ENCODE measurements at regions not wholly inside any gene's neighbourhood (a gene's known extent, or its start where the extent isn't known, plus 50 kb on each side); places are given as distances from the start of the nearest gene placed in this dataset.

DNA sequence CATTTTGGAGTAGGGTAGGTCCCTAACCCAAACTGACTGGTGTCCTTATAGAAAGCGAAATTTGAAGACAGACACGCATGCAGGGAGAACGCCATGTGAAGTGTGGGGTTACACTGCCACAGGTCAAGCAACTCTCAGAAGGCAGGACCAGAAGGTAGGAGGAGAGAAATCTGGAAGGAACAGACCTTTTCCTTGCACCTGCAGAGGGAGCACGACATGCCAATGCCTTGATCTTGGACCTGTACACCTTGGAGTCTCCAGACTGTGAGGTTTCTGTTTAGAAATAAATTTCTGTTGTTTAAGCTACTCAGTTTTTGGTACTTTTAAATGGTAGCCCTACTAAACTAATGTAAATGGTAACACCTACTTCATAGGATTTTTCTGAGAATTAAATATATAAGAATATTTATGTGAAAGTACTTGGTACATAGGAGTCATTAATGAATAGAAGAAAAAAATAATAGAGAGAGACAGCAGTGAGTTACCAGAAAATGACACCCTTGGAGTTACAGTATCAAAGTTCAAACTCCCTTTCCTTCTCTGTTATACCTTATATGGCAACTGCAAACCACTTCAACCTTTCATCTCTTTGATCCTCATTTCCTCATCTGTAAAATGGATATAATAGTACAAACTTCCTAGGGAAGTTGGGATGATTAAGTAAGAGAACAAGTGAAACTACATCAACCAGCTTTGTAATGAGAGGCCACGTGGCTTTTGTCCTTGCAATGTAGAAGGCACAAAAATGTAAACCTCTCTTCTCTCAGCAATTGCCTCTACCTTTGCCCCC lies 184.9 kb upstream of the PARD3B start:
- Histone ChIP-seq H3K36me3 (ENCODE audit: insufficient read depth, low read length) (no peaks in the 10 kb centered on the region), H3K9me3 (ENCODE audit: control insufficient read depth in 1 of 2, low read length in 2 of 2) (no peaks in the 10 kb centered on the region), H3K4me3 (ENCODE audit: low read length in 2 of 2) (no peak overlapping the region), H3K27me3 (ENCODE audit: insufficient read depth, low read length) (no peaks in the 10 kb centered on the region), H3K27ac (ENCODE audit: low read depth, low read length) (no peak overlapping the region), H3K4me1 (ENCODE audit: insufficient read depth, low read length) (no peaks in the 10 kb centered on the region)
- intact Hi-C loops (cut with micrococcal nuclease): no loop called here
- DNase-seq: no peak
- H3K4me3 Mint-ChIP-seq: no peak overlapping the region
- no peaks in the 10 kb centered on the region for H3K9me3 Mint-ChIP-seq
- POLR2A ChIA-PET (ENCODE audit: partially characterized antibody): no interaction called here
- peaks cover 7 to 12% of the 10 kb centered on the region in 2 donors for H3K27me3 Mint-ChIP-seq
- no peak overlapping the region for H3K27ac Mint-ChIP-seq
- H3K4me1 Mint-ChIP-seq: no peaks in the 10 kb centered on the region
- CTCF ChIA-PET (ENCODE audit: partially characterized antibody): no interaction called here
- no peaks in the 10 kb centered on the region for H3K36me3 Mint-ChIP-seq

DNA sequence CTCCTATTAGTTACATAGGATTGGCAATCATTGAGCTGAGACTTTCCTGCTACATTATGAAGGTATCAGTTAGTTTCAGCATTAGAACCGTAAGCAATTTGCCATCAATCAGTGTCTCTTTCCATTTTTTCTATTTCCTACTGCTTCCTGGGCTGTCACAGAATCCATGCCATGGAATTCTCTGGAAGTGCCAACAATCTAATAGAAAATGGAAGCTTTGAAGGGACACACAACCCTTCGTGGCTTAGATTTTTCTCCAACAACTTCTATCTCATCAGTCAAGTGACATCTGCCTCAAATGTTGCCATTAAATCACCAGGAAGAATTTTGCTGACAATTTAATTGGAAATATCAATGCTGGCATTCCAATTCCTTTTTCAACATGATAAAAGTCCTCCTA lies 183.5 kb upstream of the PARD3B start:
- CTCF ChIA-PET (ENCODE audit: partially characterized antibody): no interaction called here

DNA sequence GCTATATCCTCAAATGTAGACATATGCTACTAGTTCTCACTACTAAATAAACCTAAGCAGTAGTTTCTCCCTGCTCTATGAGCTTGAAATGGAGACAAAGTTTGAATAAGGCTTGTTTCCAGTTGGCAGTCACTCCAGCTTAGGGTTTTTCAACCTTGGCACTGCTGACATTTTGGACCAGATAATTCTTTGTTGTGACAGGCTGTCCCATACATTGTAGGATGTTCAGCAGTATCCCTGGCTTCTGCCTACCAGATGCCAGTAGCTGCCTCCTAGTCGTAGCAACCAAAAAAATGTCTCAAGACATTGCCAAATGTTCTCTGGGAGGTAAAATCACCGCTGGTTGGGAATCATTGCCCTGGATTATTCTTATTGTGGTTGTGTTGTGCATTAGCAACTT lies 182.7 kb upstream of the PARD3B start:
- Mint-ChIP-seq H3K27me3 (peaks cover 0 to 4% of the 10 kb centered on the region in 2 donors), H3K4me3 (no peak overlapping the region), H3K4me1 (no peaks in the 10 kb centered on the region), H3K27ac (no peak overlapping the region), H3K36me3 (no peaks in the 10 kb centered on the region), H3K9me3 (no peaks in the 10 kb centered on the region)
- Histone ChIP-seq H3K27me3 (ENCODE audit: insufficient read depth, low read length) (no peaks in the 10 kb centered on the region), H3K27ac (ENCODE audit: low read depth, low read length) (no peak overlapping the region), H3K36me3 (ENCODE audit: insufficient read depth, low read length) (no peaks in the 10 kb centered on the region), H3K9me3 (ENCODE audit: control insufficient read depth in 1 of 2, low read length in 2 of 2) (no peaks in the 10 kb centered on the region), H3K4me3 (ENCODE audit: low read length in 2 of 2) (no peak overlapping the region), H3K4me1 (ENCODE audit: insufficient read depth, low read length) (no peaks in the 10 kb centered on the region)
- POLR2A ChIA-PET (ENCODE audit: partially characterized antibody): no interaction called here
- intact Hi-C loops (cut with micrococcal nuclease): no loop called here
- DNase-seq: no peak
- CTCF ChIA-PET (ENCODE audit: partially characterized antibody): interaction anchor here (0.9 kb wide), 1 partner anchor 10 kb away, joined by 3 read pairs; no protein-coding TSS in a partner anchor

More for the DNA sequence above, 183.5 kb upstream of the PARD3B start:
- Mint-ChIP-seq H3K27me3 (peaks cover under 1 to 8% of the 10 kb centered on the region in 2 donors), H3K4me3 (no peak overlapping the region), H3K27ac (no peak overlapping the region), H3K4me1 (no peaks in the 10 kb centered on the region), H3K36me3 (no peaks in the 10 kb centered on the region), H3K9me3 (no peaks in the 10 kb centered on the region)
- H3K4me1 ChIP-seq (ENCODE audit: insufficient read depth, low read length): no peaks in the 10 kb centered on the region
- no peak overlapping the region for H3K4me3 ChIP-seq (ENCODE audit: low read length in 2 of 2)
- DNase-seq: no peak
- POLR2A ChIA-PET (ENCODE audit: partially characterized antibody): no interaction called here
- no peaks in the 10 kb centered on the region for H3K27me3 ChIP-seq (ENCODE audit: insufficient read depth, low read length)
- intact Hi-C loops (cut with micrococcal nuclease): no loop called here
- no peak overlapping the region for H3K27ac ChIP-seq (ENCODE audit: low read depth, low read length)
- no peaks in the 10 kb centered on the region for H3K36me3 ChIP-seq (ENCODE audit: insufficient read depth, low read length)
- H3K9me3 ChIP-seq (ENCODE audit: control insufficient read depth in 1 of 2, low read length in 2 of 2): no peaks in the 10 kb centered on the region

DNA sequence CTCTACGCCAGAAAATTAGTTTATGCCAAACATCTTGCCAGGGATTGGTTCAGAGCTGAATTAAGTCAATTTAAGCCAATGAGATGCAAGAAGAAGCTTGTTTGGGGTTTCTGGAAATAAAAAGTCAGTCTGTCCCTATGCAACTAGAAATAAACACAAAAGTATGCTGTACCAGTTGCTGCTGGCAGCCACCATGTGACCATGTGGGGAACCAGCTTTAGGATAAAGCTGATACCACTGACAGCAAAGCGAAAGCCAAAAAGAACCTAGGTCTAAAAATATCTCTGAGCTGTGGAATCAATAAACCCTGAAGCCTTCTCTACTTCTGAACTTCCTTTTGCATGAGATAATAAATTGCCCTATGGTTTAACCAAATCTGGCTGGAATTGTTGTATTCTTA lies 181.8 kb upstream of the PARD3B start:
- CTCF ChIA-PET (ENCODE audit: partially characterized antibody): interaction anchor here (0.9 kb wide), 1 partner anchor 11 kb away, joined by 3 read pairs; no protein-coding TSS in a partner anchor

DNA sequence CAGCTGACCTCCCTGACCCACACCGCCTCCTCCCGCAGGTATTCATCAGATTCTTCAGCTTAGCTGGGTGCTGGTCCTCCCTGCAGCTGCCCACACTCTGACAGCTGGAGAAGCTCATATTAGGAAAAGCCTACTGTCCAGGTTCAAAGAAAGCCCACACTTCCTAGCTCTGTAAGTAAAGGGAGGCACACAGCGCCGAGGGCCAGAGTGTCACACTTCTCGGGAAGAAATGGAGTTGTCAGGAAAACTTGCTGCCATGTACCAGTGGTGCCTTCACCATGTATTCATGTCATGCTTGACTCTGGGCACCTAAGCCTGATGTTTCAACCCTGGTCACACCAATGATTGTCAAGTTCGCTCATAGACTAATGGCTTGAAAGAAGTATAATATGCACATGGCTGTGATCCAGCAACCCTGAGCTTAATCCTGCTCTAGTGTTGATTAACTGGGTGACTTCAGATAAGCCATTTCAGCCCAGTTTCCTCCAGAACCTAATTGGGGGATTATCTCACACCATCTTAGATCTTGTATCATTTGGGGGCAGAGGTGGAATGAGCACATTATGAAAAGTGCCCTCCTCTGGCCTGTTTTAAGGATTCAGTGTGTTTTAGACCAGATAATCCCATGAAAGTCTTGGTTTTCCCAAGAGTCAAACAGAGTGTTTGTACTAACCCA lies 180.3 kb upstream of the PARD3B start:
- Mint-ChIP-seq H3K4me3 (no peak overlapping the region), H3K9me3 (no peaks in the 10 kb centered on the region), H3K27ac (no peak overlapping the region), H3K27me3 (peaks cover 0 to 6% of the 10 kb centered on the region in 2 donors), H3K36me3 (no peaks in the 10 kb centered on the region), H3K4me1 (no peaks in the 10 kb centered on the region)
- H3K27me3 ChIP-seq (ENCODE audit: insufficient read depth, low read length): no peaks in the 10 kb centered on the region
- ChIA-PET POLR2A (ENCODE audit: partially characterized antibody) (no interaction called here), CTCF (ENCODE audit: partially characterized antibody) (no interaction called here)
- H3K9me3 ChIP-seq (ENCODE audit: control insufficient read depth in 1 of 2, low read length in 2 of 2): no peaks in the 10 kb centered on the region
- no peak for DNase-seq
- intact Hi-C loops (cut with micrococcal nuclease): no loop called here
- no peak overlapping the region for H3K4me3 ChIP-seq (ENCODE audit: low read length in 2 of 2)
- no peak overlapping the region for H3K27ac ChIP-seq (ENCODE audit: low read depth, low read length)
- no peaks in the 10 kb centered on the region for H3K4me1 ChIP-seq (ENCODE audit: insufficient read depth, low read length)
- H3K36me3 ChIP-seq (ENCODE audit: insufficient read depth, low read length): no peaks in the 10 kb centered on the region

More for the DNA sequence above, 181.8 kb upstream of the PARD3B start:
- Mint-ChIP-seq H3K4me3 (no peak overlapping the region), H3K27ac (no peak overlapping the region), H3K36me3 (no peaks in the 10 kb centered on the region), H3K27me3 (peaks cover 0 to 6% of the 10 kb centered on the region in 2 donors), H3K4me1 (no peaks in the 10 kb centered on the region), H3K9me3 (no peaks in the 10 kb centered on the region)
- H3K36me3 ChIP-seq (ENCODE audit: insufficient read depth, low read length): no peaks in the 10 kb centered on the region
- no peaks in the 10 kb centered on the region for H3K4me1 ChIP-seq (ENCODE audit: insufficient read depth, low read length)
- H3K27me3 ChIP-seq (ENCODE audit: insufficient read depth, low read length): no peaks in the 10 kb centered on the region
- intact Hi-C loops (cut with micrococcal nuclease): no loop called here
- H3K4me3 ChIP-seq (ENCODE audit: low read length in 2 of 2): no peak overlapping the region
- no peak for DNase-seq
- no peak overlapping the region for H3K27ac ChIP-seq (ENCODE audit: low read depth, low read length)
- POLR2A ChIA-PET (ENCODE audit: partially characterized antibody): interaction anchor here (0.6 kb wide), 1 partner anchor 12 kb away, joined by 3 read pairs; no protein-coding TSS in a partner anchor
- H3K9me3 ChIP-seq (ENCODE audit: control insufficient read depth in 1 of 2, low read length in 2 of 2): no peaks in the 10 kb centered on the region

DNA sequence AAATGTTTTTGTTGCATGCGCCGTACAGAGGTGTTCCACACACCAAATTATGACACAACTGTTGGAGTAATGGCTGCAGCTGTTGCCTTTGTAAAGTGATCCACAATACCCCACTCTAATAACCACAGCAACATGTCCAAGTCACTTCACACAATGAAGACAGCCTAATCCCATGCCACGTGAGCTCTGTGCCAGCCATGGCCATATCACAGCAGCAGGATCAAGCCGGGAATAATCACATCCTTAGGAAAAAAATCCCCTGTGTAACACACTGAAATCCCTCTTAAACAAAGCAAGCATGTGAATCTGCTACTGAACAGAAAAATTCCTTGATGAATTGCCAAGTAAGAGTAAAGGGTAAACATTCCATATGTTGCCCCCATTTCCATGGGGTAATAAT lies 179.5 kb upstream of the PARD3B start:
- Mint-ChIP-seq H3K27ac (no peak overlapping the region), H3K36me3 (no peaks in the 10 kb centered on the region), H3K4me1 (no peaks in the 10 kb centered on the region), H3K4me3 (no peak overlapping the region), H3K9me3 (no peaks in the 10 kb centered on the region), H3K27me3 (peaks cover 0 to 6% of the 10 kb centered on the region in 2 donors)
- Histone ChIP-seq H3K4me3 (ENCODE audit: low read length in 2 of 2) (no peak overlapping the region), H3K9me3 (ENCODE audit: control insufficient read depth in 1 of 2, low read length in 2 of 2) (no peaks in the 10 kb centered on the region), H3K4me1 (ENCODE audit: insufficient read depth, low read length) (no peaks in the 10 kb centered on the region), H3K27me3 (ENCODE audit: insufficient read depth, low read length) (no peaks in the 10 kb centered on the region), H3K36me3 (ENCODE audit: insufficient read depth, low read length) (no peaks in the 10 kb centered on the region), H3K27ac (ENCODE audit: low read depth, low read length) (no peak overlapping the region)
- intact Hi-C loops (cut with micrococcal nuclease): no loop called here
- ChIA-PET CTCF (ENCODE audit: partially characterized antibody) (no interaction called here), POLR2A (ENCODE audit: partially characterized antibody) (no interaction called here)
- no peak for DNase-seq

DNA sequence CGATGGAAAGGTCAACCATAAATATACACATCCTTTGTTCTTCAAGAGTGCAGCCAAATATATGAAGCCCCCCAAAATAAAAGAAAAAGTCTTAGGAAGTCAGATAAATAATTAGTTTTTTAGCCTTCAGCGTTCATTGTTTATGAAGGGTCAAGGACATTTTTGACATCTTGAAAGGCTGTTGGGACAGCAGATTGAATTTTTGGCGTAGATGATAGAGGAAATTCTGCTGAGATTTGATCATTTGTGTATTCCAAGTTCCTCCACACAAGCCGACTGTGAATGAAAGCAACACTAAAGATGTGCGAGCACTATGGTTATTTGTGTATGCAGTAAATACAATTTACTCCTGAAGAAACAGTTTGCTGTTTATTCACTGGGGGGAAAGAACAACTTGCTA lies 177.8 kb upstream of the PARD3B start:
- Mint-ChIP-seq H3K4me3 (no peak overlapping the region), H3K9me3 (no peaks in the 10 kb centered on the region), H3K36me3 (no peaks in the 10 kb centered on the region), H3K27ac (no peak overlapping the region), H3K27me3 (peaks cover 0 to 6% of the 10 kb centered on the region in 2 donors), H3K4me1 (no peaks in the 10 kb centered on the region)
- intact Hi-C loops (cut with micrococcal nuclease): no loop called here
- CTCF ChIA-PET (ENCODE audit: partially characterized antibody): no interaction called here
- Histone ChIP-seq H3K27ac (ENCODE audit: low read depth, low read length) (no peak overlapping the region), H3K9me3 (ENCODE audit: control insufficient read depth in 1 of 2, low read length in 2 of 2) (no peaks in the 10 kb centered on the region), H3K4me1 (ENCODE audit: insufficient read depth, low read length) (no peaks in the 10 kb centered on the region), H3K4me3 (ENCODE audit: low read length in 2 of 2) (no peak overlapping the region), H3K27me3 (ENCODE audit: insufficient read depth, low read length) (no peaks in the 10 kb centered on the region), H3K36me3 (ENCODE audit: insufficient read depth, low read length) (no peaks in the 10 kb centered on the region)
- DNase-seq: no peak
- POLR2A ChIA-PET (ENCODE audit: partially characterized antibody): no interaction called here

Measured in CD4-positive, alpha-beta memory T cell (primary cell).